ENCODE measurements at regions not wholly inside any gene's neighbourhood (a gene's known extent, or its start where the extent isn't known, plus 50 kb on each side); places are given as distances from the start of the nearest gene placed in this dataset.

- DNase-seq (ENCODE audit: low read depth) = no peak
- no peak overlapping the region for H3K4me3 ChIP-seq (ENCODE audit: low read length)
- TF ChIP-seq CTCF (conservative IDR thresholded peaks at IDR 0.05; ENCODE audit: low read length) = no peak
Measured at GRCh38 chr10:57825015-57825414, 442.7 kb downstream of the IPMK start.

- no peak for TF ChIP-seq CTCF (conservative IDR thresholded peaks at IDR 0.05; ENCODE audit: low read length)
- H3K4me3 ChIP-seq (ENCODE audit: low read length) = no peak overlapping the region
- DNase-seq (ENCODE audit: low read depth) = no peak
Measured at GRCh38 chr10:57823398-57823797, 444.3 kb downstream of the IPMK start.

GRCh38 chr10:57822965-57823364, 444.7 kb downstream of the IPMK start:
- no peak for TF ChIP-seq CTCF (conservative IDR thresholded peaks at IDR 0.05; ENCODE audit: low read length)
- no peak for DNase-seq (ENCODE audit: low read depth)
- H3K4me3 ChIP-seq (ENCODE audit: low read length) = no peak overlapping the region

GRCh38 chr10:57818522-57818921, 449.2 kb downstream of the IPMK start:
- TF ChIP-seq CTCF (conservative IDR thresholded peaks at IDR 0.05; ENCODE audit: low read length) = no peak
- no peak overlapping the region for H3K4me3 ChIP-seq (ENCODE audit: low read length)
- DNase-seq (ENCODE audit: low read depth) = no peak

GRCh38 chr10:57817741-57818140, 450.0 kb downstream of the IPMK start:
- no peak for TF ChIP-seq CTCF (conservative IDR thresholded peaks at IDR 0.05; ENCODE audit: low read length)
- DNase-seq (ENCODE audit: low read depth) = no peak

GRCh38 chr10:57815949-57816348, 451.7 kb downstream of the IPMK start:
- TF ChIP-seq CTCF (conservative IDR thresholded peaks at IDR 0.05; ENCODE audit: low read length) = no peak
- no peak overlapping the region for H3K4me3 ChIP-seq (ENCODE audit: low read length)
- DNase-seq (ENCODE audit: low read depth) = no peak

More at GRCh38 chr10:57817741-57818140, 450.0 kb downstream of the IPMK start:
- H3K4me3 ChIP-seq (ENCODE audit: low read length) = no peak overlapping the region

- TF ChIP-seq CTCF (conservative IDR thresholded peaks at IDR 0.05; ENCODE audit: low read length) = no peak
- DNase-seq (ENCODE audit: low read depth) = no peak
- H3K4me3 ChIP-seq (ENCODE audit: low read length) = no peak overlapping the region
Measured at GRCh38 chr10:57809961-57810360, 457.7 kb downstream of the IPMK start.

All from AG10803 (cell line).